B cell (primary cell): ENCODE measurements at regions not wholly inside any gene's neighbourhood (a gene's known extent, or its start where the extent isn't known, plus 50 kb on each side); places are given as distances from the start of the nearest gene placed in this dataset.

Experiments
- ATAC-seq: fragments of 200-7000 bp; cut with Tn5 transposase; one replicate; pipeline ENCODE4 v1.10.0; 2021; ENCODE audit warnings: low read depth, mild to moderate bottlenecking, moderate number of reproducible peaks, moderate library complexity
- CTCF ChIA-PET: fragments of 350-600 bp; sonication (Branson Sonifier 250); formaldehyde crosslinking; loops from one replicate; lab custom pipeline; 2021; ENCODE audit warnings: antibody characterized with exemption, inconsistent platforms; lab: Charles Lee
- POLR2A ChIA-PET: fragments of 350-600 bp; sonication (Branson Sonifier 250); formaldehyde crosslinking; loops from one replicate; lab custom pipeline; 2021; ENCODE audit warnings: antibody characterized with exemption; lab: Charles Lee
- DNase-seq: peaks from one replicate; pipeline ENCODE4 v3.0.0; 2013
- H2AFZ ChIP-seq: 2 replicates; pipeline ENCODE4 v1.6.1; 2012; ENCODE audit warnings: mild to moderate bottlenecking, low read depth, low read length; ENCODE audit not compliant: insufficient read depth, poor library complexity, severe bottlenecking
- H3K27ac ChIP-seq, 2 donors: 1 replicate in 1 of 2; 2 replicates in 1 of 2; pipeline ENCODE4 v1.5.1; 2012 to 2013; ENCODE audit warnings: low read length in 2 of 2, mild to moderate bottlenecking in 2 of 2, moderate library complexity in 1 of 2
- H3K27me3 ChIP-seq, 4 experiments: fragments of 200-600 bp in 1 of 4; sonication (generic) in 1 of 4; replicated peaks in 1 of 4; 1 replicate in 2 of 4; 2 replicates in 2 of 4; pipeline versions ENCODE4 v1.6.1 to v1.7.0; 2013 to 2016; ENCODE audit warnings: low read length in 3 of 4, mild to moderate bottlenecking in 2 of 4, mixed read lengths in 1 of 4, moderate library complexity in 1 of 4; ENCODE audit not compliant: insufficient read depth in 4 of 4, control insufficient read depth in 3 of 4; ENCODE audit errors: control extremely low read depth in 1 of 4
- H3K36me3 ChIP-seq, 2 experiments: replicated peaks in 1 of 2; 1 replicate in 1 of 2; 2 replicates in 1 of 2; pipeline versions ENCODE4 v1.6.1 to v1.7.1; 2013; ENCODE audit warnings: low read length in 1 of 2; ENCODE audit not compliant: insufficient read depth in 2 of 2, control insufficient read depth in 1 of 2; ENCODE audit errors: control extremely low read depth in 1 of 2, extremely low read depth in 1 of 2
- H3K4me1 ChIP-seq, 2 donors: fragments of 200-600 bp in 1 of 2; sonication (generic) in 1 of 2; 1 replicate in 1 of 2; 2 replicates in 1 of 2; pipeline versions ENCODE4 v1.5.1 to v1.6.1; 2013 to 2017; ENCODE audit warnings: low read length in 2 of 2; ENCODE audit not compliant: control insufficient read depth in 2 of 2, insufficient read depth in 2 of 2
- H3K4me2 ChIP-seq: replicated peaks from 2 replicates; pipeline ENCODE3; 2012; ENCODE audit warnings: mild to moderate bottlenecking, low read depth, low read length; ENCODE audit not compliant: poor library complexity, severe bottlenecking
- H3K4me3 ChIP-seq, 5 experiments: fragments of 200-600 bp in 1 of 5; sonication (generic) in 1 of 5; 1 replicate in 3 of 5; 2 replicates in 2 of 5; pipeline versions ENCODE4 v1.5.1 to v1.7.0; 2011 to 2016; ENCODE audit warnings: low read length in 4 of 5, mild to moderate bottlenecking in 4 of 5, low read depth in 2 of 5, control low read depth in 1 of 5, moderate library complexity in 1 of 5; ENCODE audit not compliant: insufficient read depth in 1 of 5; ENCODE audit errors: control extremely low read depth in 1 of 5, extremely low read depth in 1 of 5
- H3K79me2 ChIP-seq: fragments of 200-600 bp; sonication (generic); one replicate; pipeline ENCODE4 v1.6.0; 2016; ENCODE audit warnings: low read length; ENCODE audit not compliant: control insufficient read depth, insufficient read depth
- H3K9ac ChIP-seq: fragments of 200-600 bp; sonication (generic); 2 replicates; pipeline ENCODE4 v1.6.1; 2017; ENCODE audit warnings: mild to moderate bottlenecking, low read length, moderate library complexity
- H3K9me3 ChIP-seq, 3 donors: one replicate each; pipeline versions ENCODE4 v1.6.1 to v1.7.1; 2013; ENCODE audit warnings: low read length in 2 of 3; ENCODE audit not compliant: control insufficient read depth in 2 of 3, insufficient read depth in 1 of 3; ENCODE audit errors: control extremely low read depth in 1 of 3
- H4K20me1 ChIP-seq: 2 replicates; pipeline ENCODE4 v1.6.0; 2012; ENCODE audit warnings: mild to moderate bottlenecking, low read length; ENCODE audit not compliant: insufficient read depth, control insufficient read depth, poor library complexity, severe bottlenecking
- H3K27ac Mint-ChIP-seq: one replicate; pipeline ENCODE4 v1.8.0; 2021; ENCODE audit warnings: mixed read lengths
- H3K27me3 Mint-ChIP-seq: one replicate; pipeline ENCODE4 v1.8.0; 2021; ENCODE audit warnings: mixed read lengths
- H3K4me1 Mint-ChIP-seq: one replicate; pipeline ENCODE4 v1.8.0; 2021; ENCODE audit warnings: mixed read lengths
- H3K4me3 Mint-ChIP-seq: one replicate; pipeline ENCODE4 v1.8.0; 2021; ENCODE audit warnings: mixed read lengths
- H3K9me3 Mint-ChIP-seq: one replicate; pipeline ENCODE4 v1.8.0; 2022; ENCODE audit warnings: mixed read lengths; ENCODE audit not compliant: insufficient read depth
- CTCF ChIP-seq: fragments of 200-600 bp; IDR thresholded peaks from one replicate; pipeline ENCODE4 v1.8.0; 2022; ENCODE audit warnings: antibody characterized with exemption, mild to moderate bottlenecking
- EZH2 ChIP-seq: IDR thresholded peaks from 2 replicates; pipeline ENCODE4 v1.6.1; 2012; ENCODE audit warnings: borderline replicate concordance, low read depth, mild to moderate bottlenecking, moderate library complexity, low read length; ENCODE audit not compliant: insufficient read depth, poor library complexity, severe bottlenecking
- WGBS: methylation state at CpG from one replicate; pipeline ENCODE4 v1.1.5; 2013; ENCODE audit warnings: missing lambda C conversion rate; ENCODE audit not compliant: insufficient coverage; 5-methylcytosine and 5-hydroxymethylcytosine counted together
- intact Hi-C: fragments of 100-400 bp; cut with micrococcal nuclease; formaldehyde crosslinking; loops from one replicate; pipeline ENCODE4 v1.10.0; 2022

GRCh38 chr13:109650861-109651260 is 135.5 kb downstream of the IRS2 start:
- Mint-ChIP-seq H3K27me3 (peaks cover 3% of the 10 kb centered on the region), H3K4me1 (peaks cover 3% of the 10 kb centered on the region), H3K27ac (no peak overlapping the region), H3K9me3 (no peaks in the 10 kb centered on the region), H3K4me3 (no peak overlapping the region)
- TF ChIP-seq CTCF = no peak
- no peak for TF ChIP-seq EZH2
- DNase-seq (no peak), ATAC-seq (no peak)
- no peaks in the 10 kb centered on the region for H3K36me3 ChIP-seq
- H2AFZ ChIP-seq = no peak overlapping the region
- no peak overlapping the region for H3K9ac ChIP-seq
- intact Hi-C loops = no loop called here
- no peak overlapping the region for H3K27ac ChIP-seq
- H3K27me3 ChIP-seq = no peaks in the 10 kb centered on the region
- WGBS = 94% methylated on average over 3 of the region's 3 CpGs
- ChIA-PET CTCF (no interaction called here), POLR2A (no interaction called here)
- H3K79me2 ChIP-seq = no peaks in the 10 kb centered on the region
- no peak overlapping the region for H3K4me3 ChIP-seq
- no peaks in the 10 kb centered on the region for H4K20me1 ChIP-seq
- no peaks in the 10 kb centered on the region for H3K4me1 ChIP-seq
- H3K9me3 ChIP-seq = peaks cover 0 to 1% (median 0%) of the 10 kb centered on the region in 3 donors
- H3K4me2 ChIP-seq = no peak overlapping the region

- ChIA-PET POLR2A (no interaction called here), CTCF (no interaction called here)
- no peaks in the 10 kb centered on the region for H4K20me1 ChIP-seq
- intact Hi-C loops = no loop called here
- H3K27me3 ChIP-seq = no peaks in the 10 kb centered on the region
- H2AFZ ChIP-seq = no peak overlapping the region
- no peak for ATAC-seq
- H3K9ac ChIP-seq = no peak overlapping the region
- Mint-ChIP-seq H3K27ac (no peak overlapping the region), H3K9me3 (no peaks in the 10 kb centered on the region), H3K27me3 (peaks cover 3% of the 10 kb centered on the region), H3K4me3 (no peak overlapping the region), H3K4me1 (peaks cover 3% of the 10 kb centered on the region)
- no peak for DNase-seq
- H3K4me1 ChIP-seq = no peaks in the 10 kb centered on the region
- no CpG with 5 or more reads among the region's 3 CpGs for WGBS
- H3K79me2 ChIP-seq = no peaks in the 10 kb centered on the region
- H3K9me3 ChIP-seq = peaks cover 0 to 3% (median 0%) of the 10 kb centered on the region in 3 donors
- TF ChIP-seq CTCF (no peak), EZH2 (no peak)
- H3K27ac ChIP-seq = no peak overlapping the region
- H3K36me3 ChIP-seq = no peaks in the 10 kb centered on the region
- H3K4me2 ChIP-seq = no peak overlapping the region
- H3K4me3 ChIP-seq = no peak overlapping the region
Measured at GRCh38 chr13:109649713-109650112, 136.7 kb downstream of the IRS2 start.
